Fibroblast of skin of scalp (primary cell): ENCODE measurements at regions not wholly inside any gene's neighbourhood (a gene's known extent, or its start where the extent isn't known, plus 50 kb on each side); places are given as distances from the start of the nearest gene placed in this dataset.
"Not testable (repeated sequence)": the region's sequence is repeated elsewhere in the genome, so short reads cannot be mapped to it uniquely, and the experiment has no call there.

Experiments used
- DNase-seq: peaks from one replicate; pipeline ENCODE4 v3.0.0-alpha.2; 2013

DNA sequence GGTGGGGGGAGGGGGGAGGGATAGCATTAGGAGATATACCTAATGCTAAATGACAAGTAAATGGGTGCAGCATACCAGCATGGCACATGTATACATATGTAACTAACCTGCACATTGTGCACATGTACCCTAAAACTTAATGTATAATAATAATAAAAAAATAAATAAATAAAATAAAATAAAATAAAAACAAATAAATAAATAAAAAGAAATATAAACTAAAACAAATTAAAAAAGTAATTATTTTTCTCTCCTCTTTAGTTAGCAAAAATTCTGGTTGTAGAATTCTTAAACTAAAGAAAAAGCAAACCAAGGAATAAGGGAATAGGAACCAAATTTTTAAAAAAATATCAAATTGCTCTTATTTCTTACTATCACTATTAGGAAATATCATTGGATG, 267.3 kb downstream of the CCER1 start:
- DNase-seq: not testable (repeated sequence)

DNA sequence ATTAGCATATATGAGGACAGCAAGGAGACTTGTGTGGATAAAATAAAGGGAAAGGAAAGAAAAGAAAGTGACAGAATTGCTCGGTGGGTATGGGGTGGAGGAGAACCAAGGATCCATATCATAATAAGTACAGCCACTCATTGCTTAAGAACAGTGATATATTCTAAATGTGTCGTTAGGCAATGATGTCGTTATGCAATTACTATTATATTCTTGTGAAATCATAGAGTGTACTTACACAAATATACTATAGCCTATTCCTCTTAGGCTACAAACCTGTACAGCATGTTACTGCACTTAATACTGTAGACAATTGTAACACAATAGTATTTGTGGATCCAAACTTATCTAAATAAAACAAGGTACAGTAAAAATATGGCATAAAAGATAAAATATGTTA, 271.1 kb downstream of the CCER1 start:
- DNase-seq: no peak

DNA sequence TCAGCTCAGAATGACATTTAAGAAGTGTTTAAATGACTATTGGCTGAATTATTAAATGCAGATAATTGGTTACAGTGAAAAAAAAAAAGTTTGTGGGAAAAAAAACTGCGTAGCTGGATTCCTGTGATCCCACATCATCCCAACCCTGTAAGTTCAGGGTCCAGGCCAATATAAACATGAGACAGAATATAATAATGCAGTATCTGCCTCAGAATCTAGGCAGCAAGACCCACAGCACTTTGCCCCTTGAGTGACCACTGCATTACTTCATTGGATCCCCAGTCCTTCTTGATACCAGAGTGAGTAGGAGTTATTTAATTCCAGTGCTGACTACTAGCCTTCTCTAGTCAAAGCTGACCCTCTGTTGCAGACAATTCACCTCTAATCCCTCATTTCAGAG, 272.6 kb downstream of the CCER1 start:
- DNase-seq: peak; percentile 82

DNA sequence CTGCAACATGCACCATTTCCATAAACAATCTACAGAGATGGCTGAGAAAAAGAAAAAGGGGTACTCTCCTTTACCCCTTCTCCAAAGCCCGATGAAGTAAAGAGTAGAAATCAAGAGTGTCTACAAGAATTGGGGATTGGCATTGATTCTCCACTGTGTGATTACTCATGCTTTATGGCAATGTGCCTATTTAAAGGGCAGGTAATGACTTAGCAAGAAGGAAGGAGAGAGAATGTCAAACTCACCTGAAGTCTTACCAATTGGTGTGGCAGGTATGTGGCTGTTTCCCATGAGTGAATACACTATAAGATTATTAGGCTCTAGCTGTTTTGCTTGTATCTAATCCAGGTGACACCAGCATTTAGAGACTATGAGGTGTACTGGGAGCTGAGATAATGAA, 275.3 kb downstream of the CCER1 start:
- no peak for DNase-seq

DNA sequence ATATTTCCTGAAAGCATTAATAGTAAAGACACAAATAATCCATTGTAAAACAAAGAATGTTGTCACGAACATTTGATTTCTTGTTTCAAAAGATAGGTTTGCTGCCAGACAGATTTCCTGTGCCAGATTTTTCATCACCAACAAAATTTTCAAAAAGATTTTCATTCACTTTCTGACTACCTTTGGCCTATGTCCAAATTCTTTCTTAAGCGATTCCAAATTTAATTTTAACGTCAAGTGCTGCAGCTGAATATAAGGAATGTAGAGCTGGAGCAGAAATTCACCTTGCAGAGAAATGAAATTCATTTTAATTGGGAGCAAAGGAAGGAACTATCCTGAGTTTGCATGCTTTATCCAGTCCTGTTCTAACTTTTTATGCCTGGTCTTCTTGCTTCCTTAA, 277.4 kb downstream of the CCER1 start:
- DNase-seq: no peak

DNA sequence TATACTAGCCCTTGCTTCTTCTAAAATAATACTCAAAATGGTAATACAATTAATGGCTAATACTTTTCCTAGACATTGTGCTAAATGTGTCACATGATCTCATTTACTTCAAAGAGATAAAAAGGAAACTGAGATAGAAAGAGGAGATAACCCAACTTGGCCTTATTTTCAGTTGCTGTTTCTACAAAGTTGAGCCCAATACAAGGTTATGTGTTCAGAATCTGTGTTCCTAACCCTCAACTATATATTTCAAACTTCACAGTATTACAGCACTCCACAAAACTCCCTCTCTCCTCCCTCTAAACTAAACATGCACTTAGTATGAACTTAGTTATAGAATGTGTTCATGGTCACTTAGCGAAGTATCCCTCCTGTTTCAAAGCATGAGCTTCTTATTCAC, 277.9 kb downstream of the CCER1 start:
- DNase-seq: no peak

DNA sequence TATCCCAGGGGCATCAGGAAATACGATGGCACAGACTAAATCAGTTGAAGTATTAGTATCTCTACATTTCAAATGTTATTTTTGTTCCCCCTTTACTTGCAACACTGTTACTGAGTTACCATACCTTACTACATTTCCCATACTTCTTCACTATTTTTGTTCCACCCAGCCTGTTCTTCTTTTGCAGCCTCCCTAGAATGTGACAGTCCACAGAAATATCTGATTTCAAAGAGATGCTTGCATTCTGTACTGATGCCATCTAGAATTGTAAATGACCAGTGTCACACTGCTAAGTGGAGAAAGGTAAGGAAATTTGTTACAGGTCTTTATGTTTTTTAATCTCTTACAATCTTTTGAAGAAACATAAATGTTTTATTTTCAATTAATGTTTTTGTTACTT, 279.9 kb downstream of the CCER1 start:
- DNase-seq: no peak

DNA sequence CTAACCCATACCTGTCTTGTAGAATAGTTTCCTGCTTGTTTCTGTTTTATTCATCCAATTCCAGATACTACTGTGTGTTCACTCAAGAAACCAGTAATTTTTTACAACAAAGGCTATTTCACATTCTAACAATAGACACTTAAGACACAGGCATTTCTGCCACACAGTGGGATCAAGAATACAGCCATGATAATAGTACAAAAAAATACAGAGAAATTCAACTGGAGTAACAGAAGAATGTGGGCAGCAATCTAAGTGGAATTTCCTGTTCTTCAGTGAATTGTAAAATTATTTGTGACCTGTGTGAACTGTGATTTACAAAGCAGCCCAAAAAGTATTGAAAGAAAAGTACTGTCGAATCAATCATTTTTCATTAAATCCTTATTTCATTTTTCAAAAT, 282.9 kb downstream of the CCER1 start:
- peak; percentile 7 for DNase-seq

DNA sequence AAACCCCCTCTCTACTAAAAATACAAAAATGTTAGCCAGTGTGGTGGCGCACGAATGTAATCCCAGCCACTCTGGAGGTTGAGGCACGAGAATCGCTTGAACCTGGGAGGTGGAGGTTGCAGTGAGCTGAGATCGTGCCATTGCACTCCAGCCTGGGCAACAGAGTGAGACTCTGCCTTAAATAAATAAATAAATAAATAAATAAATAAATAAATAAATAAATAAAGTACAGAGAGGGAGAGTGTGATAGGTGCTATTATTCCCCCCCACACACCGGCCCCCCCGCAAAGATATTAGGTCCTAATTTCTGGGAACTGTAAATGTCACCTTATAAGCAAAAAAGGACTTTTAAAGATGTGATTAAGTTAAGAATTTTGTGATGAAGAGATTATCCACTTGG, 291.0 kb downstream of the CCER1 start:
- DNase-seq: not testable (repeated sequence)

DNA sequence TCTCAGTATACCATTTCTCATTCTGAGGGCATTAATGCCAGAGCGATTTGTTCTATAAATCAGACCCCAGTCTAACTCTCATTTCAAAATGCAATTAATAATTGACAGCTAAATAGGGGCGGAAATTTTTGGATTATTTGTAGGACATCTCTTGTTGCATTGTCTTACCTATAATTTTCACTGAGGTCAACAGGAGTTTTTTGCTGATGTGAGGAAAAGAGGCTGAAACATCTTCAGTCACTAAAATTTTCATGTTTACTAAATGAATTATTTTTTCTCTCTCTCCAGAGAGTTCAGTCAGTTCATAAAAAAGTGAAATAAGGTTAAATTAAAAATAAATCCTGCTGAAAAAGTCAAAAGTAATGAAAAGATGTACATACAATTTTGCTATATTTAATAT, 295.9 kb downstream of the CCER1 start:
- DNase-seq: no peak

DNA sequence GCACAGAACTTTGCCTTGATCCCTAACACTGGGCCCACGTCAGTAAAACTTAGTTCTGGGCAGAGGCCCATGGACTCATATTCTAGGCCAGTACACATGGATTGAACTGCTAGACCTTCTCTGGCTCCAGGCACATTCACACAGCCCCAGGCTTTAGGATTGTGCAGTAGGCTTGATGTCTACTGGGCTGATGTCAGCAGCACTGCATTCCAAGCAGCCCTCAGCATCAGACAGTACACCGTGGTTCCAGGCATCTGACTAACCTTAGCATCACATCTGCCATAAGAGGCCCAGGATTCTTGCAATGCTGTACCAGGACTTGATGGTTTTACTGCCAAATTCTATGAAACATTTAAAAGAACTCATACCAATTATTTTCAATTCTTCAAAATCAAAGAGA, 301.9 kb downstream of the CCER1 start:
- DNase-seq: peak; percentile 43

DNA sequence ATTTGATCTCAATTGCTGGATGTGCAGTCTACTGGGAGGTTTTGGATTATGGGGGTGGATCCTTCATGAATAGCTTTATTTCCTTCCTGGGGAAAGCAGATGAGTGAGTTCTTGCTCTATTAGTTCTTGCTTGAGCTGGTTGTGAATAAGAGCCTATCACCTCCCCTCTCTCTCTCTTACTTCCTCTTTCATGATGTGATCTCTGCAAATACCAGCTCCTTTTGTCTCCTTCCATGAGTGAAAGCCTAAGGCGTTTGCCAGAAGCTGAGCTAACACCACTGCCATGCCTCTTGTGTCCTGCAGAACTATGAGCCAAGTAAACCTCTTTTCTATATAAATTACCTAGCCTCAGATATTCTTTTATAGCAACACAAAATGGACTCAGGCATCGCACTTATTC, 302.7 kb downstream of the CCER1 start:
- no peak for DNase-seq

DNA sequence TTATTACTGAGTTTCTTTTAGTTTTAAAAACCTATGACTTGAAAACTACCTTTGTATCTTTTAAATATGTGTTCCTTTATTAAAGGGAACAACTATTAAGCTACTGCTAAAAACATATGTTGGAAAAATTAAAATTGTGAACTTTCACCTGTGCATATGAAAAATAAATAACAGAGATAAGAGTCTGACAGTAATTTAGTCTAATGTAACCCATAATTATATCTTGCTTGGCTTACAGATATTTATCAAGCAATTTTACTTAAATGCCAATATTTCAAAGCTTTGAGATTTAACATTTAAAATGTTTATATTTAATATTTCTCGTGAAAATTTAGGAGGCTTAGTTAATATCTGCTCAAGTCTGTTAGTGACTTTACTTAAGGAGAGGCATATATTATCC, 309.8 kb downstream of the CCER1 start:
- DNase-seq: no peak

DNA sequence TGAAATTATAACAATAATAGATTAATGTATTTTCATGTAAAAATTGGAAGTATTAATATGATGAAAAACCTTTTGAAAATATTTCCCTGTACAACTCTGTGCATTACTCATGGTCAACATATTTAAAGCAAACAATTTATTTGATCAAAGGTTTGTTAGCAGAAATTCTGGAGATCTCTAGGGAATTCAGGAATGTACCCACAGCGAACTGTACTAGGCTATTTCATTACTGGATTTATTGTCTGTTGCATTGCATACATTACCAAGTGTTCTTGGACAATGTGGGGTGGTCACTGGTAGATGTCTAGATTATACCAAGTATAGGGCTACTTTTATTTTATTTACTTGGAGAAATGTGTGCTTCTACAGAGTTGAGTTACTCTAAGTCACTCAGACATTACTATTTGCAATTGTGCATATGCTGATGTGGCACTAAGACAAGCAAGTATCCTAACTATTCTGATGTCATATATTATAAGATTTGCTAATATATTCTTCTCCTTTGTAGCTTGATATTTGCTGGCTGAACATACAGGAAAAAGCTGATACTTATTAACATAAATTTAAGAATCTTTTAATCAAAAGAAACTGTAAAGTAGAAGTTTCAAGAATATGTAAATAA, 323.3 kb downstream of the CCER1 start:
- DNase-seq: peak; percentile 80

DNA sequence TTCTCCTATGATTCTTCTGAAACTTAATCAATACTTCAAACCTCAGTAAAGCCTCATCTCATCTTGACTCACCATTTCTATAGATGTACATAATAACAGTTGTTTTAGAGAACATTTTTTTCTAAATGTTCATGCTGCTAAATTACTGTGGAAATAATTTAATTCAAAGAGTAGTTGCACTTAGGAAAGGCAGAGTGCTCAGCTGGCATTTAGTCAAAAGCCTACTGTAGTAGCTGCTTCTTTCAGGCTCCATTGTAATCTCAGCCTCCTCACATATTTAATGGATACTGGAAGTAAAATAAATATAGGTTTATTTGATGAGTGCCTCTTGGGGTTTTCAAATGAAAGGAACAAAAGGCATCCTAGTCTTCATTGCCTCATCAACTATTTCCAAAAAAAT, 325.0 kb downstream of the CCER1 start:
- DNase-seq: no peak

DNA sequence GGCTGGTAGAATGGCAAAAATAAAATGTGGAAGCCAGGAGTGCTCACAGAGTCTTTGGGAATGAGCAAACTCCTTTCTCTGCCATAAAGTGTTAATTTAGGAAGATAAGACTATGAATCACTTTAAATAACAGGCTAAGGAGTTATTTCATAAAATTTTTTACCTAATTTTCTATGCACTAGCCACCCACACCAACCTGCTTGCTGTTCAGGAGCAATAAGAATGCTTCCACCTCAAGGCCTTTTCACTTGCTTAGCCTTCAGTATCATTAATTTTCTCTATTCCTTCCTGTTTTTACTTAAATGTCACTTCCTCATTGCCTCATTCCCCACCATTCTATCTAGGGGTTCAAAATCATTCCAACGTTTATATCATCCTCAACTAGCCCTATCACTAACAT, 326.8 kb downstream of the CCER1 start:
- no peak for DNase-seq

DNA sequence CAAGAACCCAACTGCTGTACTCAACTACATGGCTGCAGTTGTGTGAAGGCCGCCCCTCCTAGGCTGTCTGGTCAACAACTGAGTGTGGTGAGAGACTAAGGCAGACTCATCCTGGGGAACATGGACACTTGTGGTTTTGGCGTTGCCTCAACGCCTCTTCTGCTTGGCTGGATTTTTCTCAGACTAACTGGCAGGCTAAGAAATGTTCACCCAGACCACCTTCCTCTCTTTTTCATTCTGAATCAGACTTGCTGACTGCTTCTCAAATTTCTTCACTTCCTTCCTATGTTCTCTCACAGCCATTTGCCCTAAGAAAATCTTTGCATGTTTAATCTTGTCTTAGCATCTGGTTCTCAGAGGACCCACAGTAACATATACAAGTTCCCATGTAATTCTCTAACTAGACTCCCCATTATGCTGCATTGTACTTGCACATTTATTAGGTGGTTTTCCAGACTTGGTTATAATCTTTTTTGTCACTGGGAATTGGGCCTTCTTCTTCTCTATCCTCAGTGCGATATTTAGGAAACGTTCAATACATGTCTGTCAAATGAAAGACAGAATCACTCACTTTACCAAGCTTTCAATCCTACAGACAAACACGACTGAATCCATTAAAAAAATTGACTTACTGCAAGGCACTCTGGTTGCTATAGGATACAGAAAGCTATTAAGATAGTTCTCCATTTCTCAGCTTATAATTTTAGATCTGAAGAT, 327.6 kb downstream of the CCER1 start:
- peak; percentile 22 for DNase-seq

DNA sequence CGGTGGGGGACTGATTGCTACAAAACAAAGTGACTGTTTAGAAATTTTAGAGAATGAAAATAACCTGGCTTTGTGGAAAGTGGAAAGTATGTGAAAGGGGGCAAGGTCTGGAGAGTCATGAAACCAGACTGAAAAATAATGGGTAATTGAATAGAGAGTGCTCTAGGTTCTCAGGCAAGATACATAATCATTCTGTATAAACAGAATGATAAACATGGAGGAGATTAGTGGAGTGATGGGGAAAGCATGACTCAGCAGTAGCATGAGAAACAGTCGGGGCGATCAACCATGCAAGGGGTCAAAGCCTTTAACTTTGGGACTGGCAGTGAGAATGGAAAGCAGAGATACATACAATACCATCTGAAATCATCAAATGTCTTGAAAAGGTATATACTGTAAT, 332.5 kb downstream of the CCER1 start:
- no peak for DNase-seq

DNA sequence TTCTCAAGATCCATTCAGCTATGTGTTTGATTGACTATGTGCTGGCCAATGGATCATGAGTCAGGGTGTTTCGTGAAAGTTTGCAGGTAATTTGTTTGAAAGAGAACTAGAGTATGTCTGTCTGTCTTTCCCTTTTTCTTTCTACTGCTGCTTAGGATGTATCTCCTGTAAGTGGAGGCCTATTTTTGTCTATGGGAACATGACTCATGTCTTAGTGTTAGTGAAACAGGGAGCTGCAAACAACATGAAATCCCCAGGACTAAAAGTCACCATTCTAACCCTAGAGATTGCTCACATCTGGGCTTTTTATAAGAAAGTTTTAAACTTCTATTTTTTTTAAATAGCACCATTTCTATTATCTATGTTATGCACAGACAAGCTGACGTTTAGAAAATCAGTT, 333.0 kb downstream of the CCER1 start:
- peak; percentile 27 for DNase-seq

DNA sequence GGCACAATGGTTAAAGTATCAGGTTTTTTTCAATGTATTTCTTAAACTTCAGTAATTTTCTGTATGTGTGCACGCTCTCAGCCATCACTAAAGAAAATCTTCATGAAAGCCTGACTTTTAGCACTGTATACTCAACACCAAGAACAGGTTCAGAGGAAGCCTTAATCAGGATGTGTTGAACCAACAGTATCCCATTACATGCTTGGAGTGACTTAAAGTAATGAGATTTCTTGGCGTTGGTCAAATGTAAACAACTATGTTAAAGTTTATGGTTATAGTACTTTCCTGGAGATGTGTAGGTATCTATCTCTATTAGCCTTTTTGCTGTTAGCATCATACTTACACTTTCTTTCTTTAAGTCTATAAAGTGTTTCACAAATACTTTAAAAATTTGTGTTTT, 335.0 kb downstream of the CCER1 start:
- DNase-seq: no peak

DNA sequence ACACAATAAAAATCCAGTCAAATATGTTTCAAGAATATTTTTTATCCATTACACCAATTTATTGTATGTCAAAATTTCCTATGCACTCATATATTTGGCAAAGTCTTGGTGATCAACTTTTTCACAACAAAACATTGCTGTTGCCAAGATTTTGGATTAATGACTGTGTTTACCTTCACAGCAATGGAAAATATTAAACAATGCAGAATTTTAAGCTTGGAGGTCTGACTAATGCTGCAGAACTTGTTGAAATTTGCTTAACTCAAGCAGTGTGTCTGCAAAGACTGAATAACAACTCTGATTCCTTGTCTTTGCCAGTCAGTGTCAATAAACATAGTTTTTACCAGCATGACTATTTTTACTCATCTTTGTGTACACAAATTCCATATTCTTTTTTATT, 336.4 kb downstream of the CCER1 start:
- DNase-seq: peak; percentile 29

DNA sequence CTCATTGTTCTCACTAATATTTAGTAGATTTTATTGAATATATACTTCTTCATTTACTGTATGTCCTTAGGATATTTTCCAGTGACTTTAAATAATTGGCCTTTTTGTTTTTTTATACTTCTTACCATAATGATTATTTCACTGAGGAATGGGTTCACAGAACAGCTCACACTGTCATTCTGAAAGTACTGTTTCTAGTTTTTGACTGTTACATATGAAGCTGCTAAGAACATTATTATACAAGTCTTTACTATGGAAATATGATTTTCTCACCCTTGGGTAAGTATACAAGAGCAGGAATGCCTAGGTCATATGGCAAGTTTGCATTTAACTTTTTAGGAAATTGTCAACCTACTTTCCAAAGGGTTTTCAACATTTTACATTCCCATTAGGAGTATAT, 343.1 kb downstream of the CCER1 start:
- no peak for DNase-seq

DNA sequence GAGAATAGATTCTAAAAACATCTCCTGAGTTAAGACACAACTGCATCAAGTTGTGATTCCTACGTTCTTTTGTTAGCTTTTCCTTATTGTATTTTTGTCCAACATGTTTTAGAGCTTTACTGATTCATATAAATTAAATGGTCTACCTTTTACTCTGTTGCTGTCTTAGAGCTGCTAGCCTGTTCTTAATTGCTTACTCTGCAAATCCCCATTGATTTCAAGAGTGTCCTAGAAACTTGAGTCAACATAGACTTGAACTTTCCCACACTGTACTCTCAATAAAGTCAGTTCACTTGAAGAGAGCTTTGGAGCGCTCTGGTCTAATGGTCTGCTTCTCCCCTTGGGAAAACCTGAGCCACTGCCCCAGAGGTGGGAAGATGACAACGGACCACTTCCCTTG, 343.9 kb downstream of the CCER1 start:
- no peak for DNase-seq

DNA sequence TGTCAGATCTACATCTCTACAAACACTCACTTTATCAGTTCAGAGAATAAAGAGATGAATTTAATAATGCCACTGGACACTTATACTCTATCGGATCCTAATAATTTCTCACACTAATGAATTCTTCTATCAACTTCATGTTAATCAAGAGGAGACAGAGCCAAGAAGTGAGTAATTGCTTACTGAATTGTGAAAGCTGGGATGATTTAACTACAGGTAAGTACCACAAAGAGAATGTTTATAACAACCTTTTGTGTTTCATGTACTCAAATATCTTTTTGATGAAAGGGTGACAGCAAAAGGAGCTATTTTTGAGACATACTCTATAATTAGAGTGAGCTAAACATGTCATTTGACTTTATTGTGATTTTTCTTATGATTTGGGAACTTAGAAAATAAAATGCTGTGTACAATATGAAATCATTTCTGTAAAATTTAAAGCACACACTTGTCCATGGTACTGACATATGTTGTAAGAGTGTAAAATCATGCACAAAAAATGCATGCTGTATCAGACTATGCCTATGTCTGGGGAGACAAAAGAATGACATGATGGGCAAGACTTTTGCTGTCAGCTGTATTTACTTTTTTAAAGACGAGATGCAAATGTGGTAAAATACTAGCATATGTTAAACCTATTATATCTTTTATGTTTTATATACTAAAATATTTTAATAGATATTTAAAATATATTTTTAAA, 361.2 kb downstream of the CCER1 start:
- DNase-seq: peak; percentile 5
